ENCODE measurements at regions not wholly inside any gene's neighbourhood (a gene's known extent, or its start where the extent isn't known, plus 50 kb on each side); places are given as distances from the start of the nearest gene placed in this dataset.

DNA sequence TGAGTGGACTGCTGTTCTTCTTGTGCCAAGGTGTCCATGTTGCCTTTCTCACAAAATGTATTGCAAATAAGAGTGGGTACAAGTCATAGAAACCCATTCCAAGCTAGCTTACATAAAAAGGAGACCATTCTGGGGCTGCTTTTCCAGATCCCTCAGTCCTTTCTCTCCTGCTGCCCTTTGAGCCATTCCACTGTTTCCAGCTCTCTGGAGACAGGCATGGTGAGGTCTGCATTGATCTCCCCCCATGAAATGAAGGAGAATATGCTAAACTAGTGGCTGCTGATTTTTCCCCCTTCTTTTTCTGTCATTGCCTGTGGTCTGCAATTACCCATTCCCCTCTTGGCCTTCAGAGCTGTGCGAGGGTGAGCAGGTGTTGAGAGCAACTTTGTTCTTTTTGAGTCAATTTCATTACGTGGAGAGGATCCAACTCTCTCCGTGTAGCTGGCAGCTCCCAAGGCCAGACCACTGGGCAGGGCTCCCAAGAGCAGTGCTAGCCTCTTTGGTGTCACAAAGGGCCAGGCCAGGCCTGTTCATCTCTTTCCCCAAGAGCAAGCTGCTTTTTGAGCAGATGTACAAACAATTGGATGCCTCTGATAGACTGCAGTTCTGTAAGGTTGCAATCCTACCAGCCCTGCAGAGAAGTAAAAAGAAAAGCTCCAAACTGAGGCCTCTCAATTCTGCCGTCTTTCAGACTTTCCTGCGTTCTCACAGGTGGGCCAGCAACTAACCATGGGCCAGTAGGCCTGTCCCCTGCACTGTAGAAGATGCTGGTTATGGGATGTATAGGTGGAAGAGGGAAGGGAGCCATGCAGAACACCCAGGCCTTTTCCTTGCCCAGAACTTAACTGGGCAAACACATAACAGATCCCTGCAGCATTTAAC, 96.1 kb upstream of the ARMC2 start:
- no peak for DNase-seq

- no peak for DNase-seq
These were observed 95.3 kb upstream of the ARMC2 start for GRCh38 chr6:108752733-108753590.

DNA sequence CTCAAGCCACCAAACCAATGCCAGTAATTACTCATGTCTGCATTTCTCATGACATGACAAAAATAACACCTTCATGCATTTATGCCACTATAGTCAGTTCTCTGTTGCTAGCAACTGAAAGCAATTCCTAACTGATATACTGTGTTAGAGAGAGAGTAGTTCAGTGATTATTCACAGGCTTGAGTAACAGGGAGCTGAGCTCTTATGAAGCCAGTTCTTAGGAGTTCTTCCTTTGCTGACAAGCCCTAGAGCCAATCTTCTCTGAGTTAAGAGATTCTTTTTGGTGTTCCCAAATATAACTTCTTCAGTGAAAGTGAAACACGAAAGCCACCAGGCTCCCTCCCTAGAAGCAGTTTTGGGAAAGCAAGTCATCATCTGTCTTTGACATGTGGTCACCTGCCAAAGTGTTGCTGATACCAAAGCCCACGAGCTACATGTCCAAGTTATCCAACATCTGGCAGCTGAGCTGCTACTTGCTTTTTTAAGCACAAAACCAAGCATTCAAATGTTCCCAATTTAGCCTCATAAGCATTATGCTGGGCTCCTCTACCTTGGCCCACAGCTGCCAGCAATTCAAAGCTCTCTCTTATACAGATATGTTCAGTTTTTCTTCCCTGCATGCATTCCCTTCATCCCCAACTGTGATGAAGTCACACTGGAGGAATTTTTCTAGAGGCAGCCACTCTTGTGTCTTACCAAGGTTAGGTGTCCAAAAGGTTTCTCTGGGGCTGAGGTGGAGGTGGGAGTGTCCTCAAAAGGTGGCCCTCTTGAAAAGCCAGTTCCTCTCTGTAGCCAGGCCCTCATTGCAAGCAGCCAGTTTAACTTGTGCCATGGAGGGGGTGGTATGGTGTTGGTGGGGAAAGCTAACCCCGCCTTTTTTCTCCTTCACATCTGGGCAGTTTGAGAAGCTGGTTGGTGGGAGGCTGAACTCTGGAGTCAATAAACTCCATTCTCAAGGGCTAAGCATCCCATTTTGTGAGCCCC, 92.7 kb upstream of the ARMC2 start:
- no peak for DNase-seq

- DNase-seq, result no peak
These were observed 90.9 kb upstream of the ARMC2 start for GRCh38 chr6:108757357-108757756.

DNA sequence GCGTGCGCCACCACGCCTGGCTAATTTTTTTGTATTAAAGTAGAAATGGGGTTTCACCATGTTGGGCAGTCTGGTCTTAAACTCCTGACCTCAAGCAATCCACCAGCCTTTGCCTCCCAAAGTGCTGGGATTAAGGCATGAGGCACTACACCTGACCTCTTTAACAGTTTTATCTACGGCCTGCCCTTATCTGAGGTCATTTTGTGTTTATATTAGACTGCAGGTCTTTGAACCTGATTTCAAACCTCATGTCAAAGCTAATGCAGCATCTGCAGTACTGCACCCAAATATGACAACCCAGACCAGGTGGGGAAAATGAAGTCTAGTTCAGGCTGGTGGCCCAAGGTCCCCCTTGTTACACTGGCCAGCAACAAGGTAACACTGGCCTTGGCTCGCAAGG, 89.3 kb upstream of the ARMC2 start:
- no peak for DNase-seq

DNA sequence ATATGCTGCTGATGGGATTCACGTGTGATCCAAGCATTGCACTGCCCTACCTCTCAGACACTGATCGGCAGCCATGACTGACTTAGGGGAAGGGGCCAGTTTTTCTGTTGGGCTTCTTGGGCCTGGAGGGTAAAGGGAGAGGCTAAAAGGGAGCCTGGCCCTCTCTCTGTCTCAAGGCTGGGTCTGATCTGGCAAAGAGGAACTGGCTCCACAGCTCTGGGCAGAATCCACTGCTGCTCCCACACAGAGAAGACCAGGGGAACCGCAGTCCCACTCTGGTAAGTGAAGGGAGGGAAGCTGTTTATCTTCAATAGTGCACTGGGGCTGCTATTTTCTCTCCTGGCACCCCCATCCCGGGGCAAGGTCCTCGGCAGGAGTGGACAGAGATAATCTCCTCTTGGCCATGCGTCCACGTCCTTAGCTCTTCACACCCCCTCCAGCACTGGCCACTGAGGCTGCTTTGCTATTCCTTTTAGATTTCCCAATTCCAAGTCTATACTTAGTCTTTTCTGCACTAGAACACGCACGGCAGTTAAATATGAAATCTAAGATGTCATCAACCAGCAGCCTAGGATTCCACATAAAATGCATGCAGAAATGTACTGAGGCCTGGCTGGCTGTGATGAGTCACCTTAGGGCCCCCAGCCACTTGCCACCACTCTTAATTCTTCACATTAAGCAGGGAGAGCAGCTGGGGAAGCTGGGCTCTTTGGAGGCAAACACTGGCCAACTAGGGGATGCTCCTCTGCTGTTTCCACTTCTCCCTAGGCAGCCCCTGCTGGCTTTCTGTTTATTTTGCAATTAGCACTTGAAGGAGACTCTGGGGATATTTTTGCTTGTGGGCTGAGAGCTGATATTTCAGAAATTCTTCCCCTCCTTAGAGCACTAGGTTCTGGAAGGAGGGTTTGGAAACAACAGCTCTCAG, 87.8 kb upstream of the ARMC2 start:
- DNase-seq, result no peak

- DNase-seq, result no peak
These were observed 85.8 kb upstream of the ARMC2 start for GRCh38 chr6:108762394-108762793.

DNA sequence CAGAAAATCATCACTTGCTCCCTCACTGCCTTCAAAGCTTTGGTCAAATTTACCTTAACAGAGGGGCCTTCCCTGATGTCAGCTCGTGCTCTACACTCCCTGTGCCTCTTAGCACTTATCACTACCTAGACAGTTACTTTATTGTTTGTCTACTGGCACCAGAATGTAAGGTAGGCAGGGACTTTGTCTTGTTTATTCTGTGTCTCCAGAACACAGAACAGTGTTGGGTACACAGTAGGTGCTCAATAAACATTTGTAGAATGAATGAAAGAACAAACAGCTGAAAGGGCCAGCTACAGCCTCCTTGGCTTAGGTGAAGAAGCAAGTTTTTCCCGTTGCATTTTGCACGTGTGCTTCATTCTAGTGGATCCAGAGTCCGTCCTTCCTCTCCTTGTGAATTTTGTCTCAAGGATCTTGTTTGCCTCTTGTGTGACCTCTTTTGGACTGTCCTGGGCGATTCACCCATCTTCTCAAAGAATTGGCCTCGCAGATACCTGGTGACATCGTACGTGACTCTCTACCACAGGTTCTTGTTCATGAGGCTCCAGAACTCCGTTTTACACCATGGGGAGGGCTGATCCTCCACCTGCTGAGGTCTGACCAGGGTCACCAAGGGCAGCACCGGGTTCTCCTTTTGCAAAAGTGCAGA, 84.2 kb upstream of the ARMC2 start:
- DNase-seq, result no peak

DNA sequence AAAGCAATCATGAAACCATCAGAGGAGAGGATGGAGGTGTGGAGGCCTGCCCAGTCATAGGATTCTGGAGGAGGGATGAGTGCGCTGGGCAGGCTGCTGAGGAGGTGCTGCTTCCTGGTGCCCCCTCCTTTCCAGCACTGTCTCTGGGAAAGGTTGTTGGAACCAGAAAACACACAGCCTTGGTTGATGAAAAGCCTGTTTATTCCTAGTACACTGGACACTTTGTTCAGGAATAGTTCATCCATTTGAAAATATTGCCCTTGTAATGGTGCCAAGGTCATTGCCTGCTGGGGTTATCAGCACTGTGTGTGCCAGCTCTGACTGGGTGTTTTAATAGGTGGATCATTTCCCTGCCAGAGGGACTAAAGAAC, 83.7 kb upstream of the ARMC2 start:
- peak; percentile 70 for DNase-seq

DNA sequence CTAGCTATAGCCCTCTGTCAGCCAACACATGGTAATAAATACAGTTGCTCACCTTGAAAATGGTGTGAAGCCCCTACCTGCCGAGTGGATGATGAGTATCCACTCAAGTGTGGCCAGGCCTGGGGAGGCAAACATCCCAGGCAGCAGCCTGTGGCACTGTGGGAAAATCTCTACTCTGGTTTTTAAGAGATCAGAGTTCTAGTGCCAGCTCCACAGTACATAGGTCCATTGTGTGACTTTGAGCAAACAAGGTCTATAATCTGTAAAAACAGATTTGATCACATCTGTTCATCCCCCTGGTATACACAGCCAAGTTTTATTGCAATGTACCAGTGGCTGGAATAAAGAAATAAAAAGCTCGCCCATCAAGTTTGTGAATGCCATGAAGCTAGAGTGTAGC, 82.7 kb upstream of the ARMC2 start:
- DNase-seq, result no peak

GRCh38 chr6:108766419-108766818, 81.8 kb upstream of the ARMC2 start:
- DNase-seq, result no peak

DNA sequence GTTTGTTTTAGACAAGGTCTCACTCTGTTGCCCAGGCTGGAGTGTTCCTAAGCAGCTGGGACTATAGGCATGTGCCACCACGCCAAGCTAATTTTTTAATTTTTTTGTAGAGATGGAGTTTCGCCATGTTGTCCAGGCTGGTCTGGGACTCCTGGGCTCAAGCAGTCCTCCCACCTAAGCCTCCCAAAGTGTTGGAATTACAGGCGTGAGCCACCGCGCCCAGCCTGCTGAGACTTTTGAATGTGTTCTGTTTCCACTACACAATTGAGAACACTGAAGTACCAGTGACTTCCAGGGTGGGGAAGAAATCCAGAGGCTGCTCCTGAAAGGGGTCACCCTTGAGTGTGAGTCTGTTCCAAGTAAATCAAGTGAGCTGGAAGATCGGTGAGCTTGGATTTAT, 81.3 kb upstream of the ARMC2 start:
- no peak for DNase-seq

GRCh38 chr6:108767418-108768165, 80.6 kb upstream of the ARMC2 start:
- DNase-seq, result no peak

- DNase-seq, result no peak
These were observed 80.1 kb upstream of the ARMC2 start for GRCh38 chr6:108768166-108768555.

DNA sequence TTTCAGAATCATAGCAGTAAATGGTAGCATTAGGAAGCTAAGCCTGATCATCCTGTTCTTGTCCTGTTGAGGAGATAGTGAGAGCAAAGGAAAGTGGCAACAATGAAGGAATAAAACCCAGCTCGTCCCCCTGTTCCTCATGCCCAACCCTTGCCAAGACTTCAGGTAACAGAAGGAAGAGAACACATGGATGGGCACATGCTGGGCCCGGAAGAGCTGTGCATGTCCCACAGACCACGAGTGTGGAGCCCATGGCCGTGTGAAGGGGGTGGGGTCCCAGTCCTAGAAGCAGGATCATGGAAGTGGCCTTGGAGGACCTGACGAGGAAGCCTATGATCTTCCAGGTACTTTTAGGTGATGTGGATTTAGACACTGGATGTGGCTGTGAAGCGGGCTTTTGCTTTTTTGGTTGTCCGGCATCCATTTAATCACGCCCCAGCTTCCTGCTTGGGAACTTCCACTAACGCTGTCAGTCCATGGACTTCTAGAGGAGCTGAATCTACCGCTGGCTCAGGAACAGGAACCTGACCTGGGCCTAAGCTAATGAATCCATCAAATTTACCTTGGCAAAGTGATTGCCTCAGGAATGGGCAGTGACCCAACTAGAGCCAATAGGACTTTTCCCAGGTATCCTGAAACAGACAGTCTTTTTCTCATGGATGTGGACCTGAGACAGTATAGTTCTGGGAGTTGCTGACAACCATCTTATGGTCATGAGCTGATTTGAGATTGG, 79.3 kb upstream of the ARMC2 start:
- no peak for DNase-seq

DNA sequence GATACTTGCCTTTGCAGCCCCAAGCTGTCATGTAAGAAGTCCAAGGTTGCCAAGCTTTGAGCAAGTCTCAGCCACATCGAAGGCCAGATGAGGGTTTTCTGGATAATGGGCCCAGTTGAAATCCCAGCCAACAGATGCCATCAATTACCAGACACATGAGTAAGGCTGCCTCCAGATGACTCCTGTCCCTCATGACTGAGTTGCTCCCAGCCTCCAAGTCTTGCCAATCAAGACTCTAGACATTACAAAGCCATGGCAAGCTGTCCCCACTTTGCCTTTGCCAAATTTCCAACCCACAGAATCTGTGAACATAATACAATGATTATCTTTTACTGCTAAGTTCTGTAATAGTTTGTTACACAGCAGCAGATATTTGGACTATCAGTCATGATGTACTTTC, 76.8 kb upstream of the ARMC2 start:
- no peak for DNase-seq

- DNase-seq, result no peak
These were observed 73.7 kb upstream of the ARMC2 start for GRCh38 chr6:108774555-108774954.

GRCh38 chr6:108777536-108777935, 70.7 kb upstream of the ARMC2 start:
- DNase-seq, result no peak

GRCh38 chr6:108778421-108779186, 69.6 kb upstream of the ARMC2 start:
- DNase-seq, result no peak

Measured in midbrain (tissue), 1 donor.